Stimulated activated naive B cell treated with anti-CD40 and anti-IgM and Interleukin-4, amounts not matched to agents 10 μg/mL and 1 μg/mL and 100 μg/mL, for 72 hours (primary cell): ENCODE measurements at regions not wholly inside any gene's neighbourhood (a gene's known extent, or its start where the extent isn't known, plus 50 kb on each side); places are given as distances from the start of the nearest gene placed in this dataset.
A peak's percentile ranks its signal among the peaks of the same experiment; 100 is the strongest.
"Not testable (repeated sequence)": the region's sequence is repeated elsewhere in the genome, so short reads cannot be mapped to it uniquely, and the experiment has no call there.

Experiments
- ATAC-seq, 2 donors: fragments of 150-1000 bp; cut with Tn5 transposase; replicated peaks; 2 replicates each; pipeline ENCODE4 v1.10.0; 2021; ENCODE audit warnings: moderate library complexity in 1 of 2
- DNase-seq: peaks from one replicate; pipeline ENCODE4 v3.0.0; 2021
- H3K27ac Mint-ChIP-seq: one replicate; pipeline ENCODE4 v1.8.0; 2022; ENCODE audit warnings: mild to moderate bottlenecking, mixed read lengths
- H3K27me3 Mint-ChIP-seq, 2 donors: one replicate each; pipeline ENCODE4 v1.8.0; 2022; ENCODE audit warnings: mixed read lengths in 2 of 2
- H3K36me3 Mint-ChIP-seq, 2 donors: one replicate each; pipeline ENCODE4 v1.8.0; 2022; ENCODE audit warnings: mixed read lengths in 2 of 2, mild to moderate bottlenecking in 1 of 2
- H3K4me1 Mint-ChIP-seq, 2 donors: one replicate each; pipeline ENCODE4 v1.8.0; 2022; ENCODE audit warnings: mixed read lengths in 2 of 2, mild to moderate bottlenecking in 1 of 2
- H3K4me3 Mint-ChIP-seq, 2 donors: one replicate each; pipeline ENCODE4 v1.8.0; 2022; ENCODE audit warnings: mild to moderate bottlenecking in 2 of 2, mixed read lengths in 2 of 2, moderate library complexity in 1 of 2
- H3K9me3 Mint-ChIP-seq, 2 donors: one replicate each; pipeline ENCODE4 v1.8.0; 2022; ENCODE audit warnings: mixed read lengths in 2 of 2, mild to moderate bottlenecking in 1 of 2

DNA sequence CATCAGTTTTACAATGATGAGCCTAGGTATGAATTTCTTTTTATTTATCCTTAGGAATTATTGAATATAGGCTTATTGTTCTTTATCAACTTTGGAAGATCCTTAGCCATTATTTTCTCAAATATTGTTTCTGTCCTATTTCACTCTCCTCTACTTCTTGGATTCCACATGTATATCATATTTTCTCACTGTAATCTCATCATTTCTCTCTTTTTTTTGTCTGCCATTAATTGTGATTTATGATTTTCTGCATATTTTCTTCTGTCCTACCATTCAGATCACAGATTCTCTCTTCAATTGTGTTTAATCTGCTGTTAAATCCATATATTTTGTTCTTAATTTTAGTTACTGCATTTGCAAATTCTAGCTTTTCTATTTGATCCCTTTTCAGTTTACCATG, 139.8 kb downstream of the ARRDC3 start:
- ATAC-seq (no peak), DNase-seq (no peak)
- H3K27me3 Mint-ChIP-seq, result peaks cover 0 to 4% of the 10 kb centered on the region in 2 donors
- no peak overlapping the region for H3K4me3 Mint-ChIP-seq
- peaks cover 5 to 6% of the 10 kb centered on the region in 2 donors for H3K36me3 Mint-ChIP-seq
- H3K4me1 Mint-ChIP-seq, result no peaks in the 10 kb centered on the region
- no peak overlapping the region for H3K27ac Mint-ChIP-seq
- peaks cover 6 to 8% of the 10 kb centered on the region in 2 donors for H3K9me3 Mint-ChIP-seq

GRCh38 chr5:91241460-91241859, 141.7 kb downstream of the ARRDC3 start:
- not testable (repeated sequence) for H3K36me3 Mint-ChIP-seq, H3K4me3 Mint-ChIP-seq, DNase-seq

DNA sequence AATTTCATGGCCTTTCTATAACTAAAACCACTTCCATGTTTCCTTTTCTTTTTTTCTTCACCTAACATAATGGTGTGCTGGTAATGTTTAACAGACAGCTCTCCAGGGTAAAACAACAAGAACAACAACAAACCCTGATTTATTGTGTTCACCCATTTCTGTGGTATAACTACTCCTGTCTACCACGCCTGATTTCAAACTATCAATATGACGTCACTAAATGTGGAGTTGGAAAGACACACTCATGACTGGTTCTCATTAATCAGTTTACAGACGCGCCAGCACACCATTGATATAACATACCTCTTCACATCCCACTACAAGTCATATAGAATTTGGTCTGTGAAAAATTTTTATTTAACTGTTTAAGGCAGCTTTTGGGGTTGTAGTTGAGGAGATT, 142.9 kb downstream of the ARRDC3 start:
- no peak overlapping the region for H3K27ac Mint-ChIP-seq

More at GRCh38 chr5:91241460-91241859, 141.7 kb downstream of the ARRDC3 start:
- H3K4me1 Mint-ChIP-seq, H3K9me3 Mint-ChIP-seq, H3K27me3 Mint-ChIP-seq, H3K27ac Mint-ChIP-seq, ATAC-seq: not testable (repeated sequence)

DNA sequence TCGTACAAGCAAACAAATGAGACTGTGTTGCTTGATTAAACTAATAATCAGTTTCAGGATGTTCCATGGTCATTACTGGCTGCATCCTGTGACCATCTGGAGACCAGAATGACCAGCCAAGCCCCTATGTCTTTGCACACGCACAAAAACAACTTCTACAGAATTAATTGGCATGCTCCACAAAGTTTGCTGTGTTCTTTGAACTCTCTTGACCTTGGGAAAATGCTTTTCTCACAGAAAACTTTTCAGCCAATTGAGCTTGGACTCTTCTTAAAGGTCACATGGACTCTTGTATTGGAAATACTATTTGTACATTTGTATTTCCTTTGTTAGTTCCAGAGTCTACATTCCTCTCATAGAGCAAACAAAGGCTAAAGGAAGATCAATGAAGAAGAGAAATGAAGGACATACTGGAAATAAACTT, 147.8 kb downstream of the ARRDC3 start:
- H3K27ac Mint-ChIP-seq, result no peak overlapping the region
- H3K9me3 Mint-ChIP-seq, result peaks cover 0 to 5% of the 10 kb centered on the region in 2 donors
- no peak overlapping the region for H3K4me3 Mint-ChIP-seq
- peaks cover 0 to 6% of the 10 kb centered on the region in 2 donors for H3K27me3 Mint-ChIP-seq
- ATAC-seq, result no peak
- DNase-seq, result no peak
- H3K36me3 Mint-ChIP-seq, result peaks cover 0 to 4% of the 10 kb centered on the region in 2 donors
- no peaks in the 10 kb centered on the region for H3K4me1 Mint-ChIP-seq

More for the DNA sequence above, 142.9 kb downstream of the ARRDC3 start:
- H3K4me3 Mint-ChIP-seq, result no peak overlapping the region
- H3K27me3 Mint-ChIP-seq, result no peaks in the 10 kb centered on the region
- H3K36me3 Mint-ChIP-seq, result peaks cover 5 to 6% of the 10 kb centered on the region in 2 donors
- H3K9me3 Mint-ChIP-seq, result peaks cover 6 to 8% of the 10 kb centered on the region in 2 donors
- no peaks in the 10 kb centered on the region for H3K4me1 Mint-ChIP-seq
- ATAC-seq (no peak), DNase-seq (no peak)

GRCh38 chr5:91232523-91232922, 150.6 kb downstream of the ARRDC3 start:
- DNase-seq, result no peak

GRCh38 chr5:91229031-91229727, 153.9 kb downstream of the ARRDC3 start:
- no peaks in the 10 kb centered on the region for H3K4me1 Mint-ChIP-seq
- H3K36me3 Mint-ChIP-seq, result peaks cover 3 to 15% of the 10 kb centered on the region in 2 donors
- peaks cover 0 to 12% of the 10 kb centered on the region in 2 donors for H3K27me3 Mint-ChIP-seq
- no peak overlapping the region for H3K4me3 Mint-ChIP-seq
- H3K27ac Mint-ChIP-seq, result no peak overlapping the region
- ATAC-seq (no peak), DNase-seq (no peak)
- H3K9me3 Mint-ChIP-seq, result peaks cover 10 to 16% of the 10 kb centered on the region in 2 donors

More at GRCh38 chr5:91232523-91232922, 150.6 kb downstream of the ARRDC3 start:
- Mint-ChIP-seq H3K27ac (no peak overlapping the region), H3K27me3 (peaks cover 0 to 12% of the 10 kb centered on the region in 2 donors), H3K9me3 (peaks cover 10 to 16% of the 10 kb centered on the region in 2 donors), H3K36me3 (peaks cover 3 to 15% of the 10 kb centered on the region in 2 donors), H3K4me3 (no peak overlapping the region), H3K4me1 (no peaks in the 10 kb centered on the region)
- no peak for ATAC-seq

- Mint-ChIP-seq H3K27ac (no peak overlapping the region), H3K4me1 (no peaks in the 10 kb centered on the region), H3K27me3 (peaks cover 0 to 12% of the 10 kb centered on the region in 2 donors), H3K4me3 (no peak overlapping the region), H3K9me3 (peaks cover 10 to 16% of the 10 kb centered on the region in 2 donors), H3K36me3 (peaks cover 3 to 15% of the 10 kb centered on the region in 2 donors)
- DNase-seq (no peak), ATAC-seq (no peak)
Measured at GRCh38 chr5:91228188-91228587, 154.9 kb downstream of the ARRDC3 start.

- Mint-ChIP-seq H3K27ac (no peak overlapping the region), H3K9me3 (peaks cover 10 to 16% of the 10 kb centered on the region in 2 donors), H3K4me1 (no peaks in the 10 kb centered on the region), H3K4me3 (no peak overlapping the region), H3K36me3 (peaks cover 3 to 15% of the 10 kb centered on the region in 2 donors), H3K27me3 (peaks cover 0 to 11% of the 10 kb centered on the region in 2 donors)
- DNase-seq, result peak; percentile 6
- peak; percentile 57 to 66 for ATAC-seq
Measured at GRCh38 chr5:91225848-91226686, 157.1 kb downstream of the ARRDC3 start.

GRCh38 chr5:91224969-91225368, 158.1 kb downstream of the ARRDC3 start:
- H3K9me3 Mint-ChIP-seq, result peaks cover 9 to 10% of the 10 kb centered on the region in 2 donors
- no peak for DNase-seq

DNA sequence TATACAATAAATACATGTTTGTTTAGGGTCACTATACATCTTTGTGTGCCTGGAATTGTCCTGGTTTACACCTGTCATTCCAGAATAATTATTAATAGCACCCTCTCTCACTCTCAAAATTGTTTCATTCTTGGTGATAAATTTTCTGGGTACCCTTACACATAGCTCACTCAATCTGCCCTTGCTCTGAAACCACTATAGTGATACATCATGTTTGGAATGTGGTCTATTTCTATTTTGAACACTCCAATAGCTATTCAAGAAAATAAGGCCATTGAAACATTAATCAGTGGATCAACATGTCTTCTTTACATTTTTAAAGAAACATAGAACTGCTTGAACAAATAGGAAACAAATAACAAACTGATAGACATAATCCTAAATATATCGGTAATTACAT, 158.7 kb downstream of the ARRDC3 start:
- no peaks in the 10 kb centered on the region for H3K4me1 Mint-ChIP-seq
- H3K36me3 Mint-ChIP-seq, result peaks cover 1 to 4% of the 10 kb centered on the region in 2 donors
- DNase-seq, result no peak
- H3K9me3 Mint-ChIP-seq, result peaks cover 4 to 5% of the 10 kb centered on the region in 2 donors
- H3K27me3 Mint-ChIP-seq, result peaks cover 0 to 2% of the 10 kb centered on the region in 2 donors
- no peak for ATAC-seq
- no peak overlapping the region for H3K4me3 Mint-ChIP-seq
- no peak overlapping the region for H3K27ac Mint-ChIP-seq

More at GRCh38 chr5:91224969-91225368, 158.1 kb downstream of the ARRDC3 start:
- Mint-ChIP-seq H3K27me3 (peaks cover 0 to 6% of the 10 kb centered on the region in 2 donors), H3K4me3 (no peak overlapping the region), H3K36me3 (peaks cover 3 to 9% of the 10 kb centered on the region in 2 donors), H3K27ac (no peak overlapping the region), H3K4me1 (no peaks in the 10 kb centered on the region)
- ATAC-seq, result peak in 1 of 2 donors; percentile 5

DNA sequence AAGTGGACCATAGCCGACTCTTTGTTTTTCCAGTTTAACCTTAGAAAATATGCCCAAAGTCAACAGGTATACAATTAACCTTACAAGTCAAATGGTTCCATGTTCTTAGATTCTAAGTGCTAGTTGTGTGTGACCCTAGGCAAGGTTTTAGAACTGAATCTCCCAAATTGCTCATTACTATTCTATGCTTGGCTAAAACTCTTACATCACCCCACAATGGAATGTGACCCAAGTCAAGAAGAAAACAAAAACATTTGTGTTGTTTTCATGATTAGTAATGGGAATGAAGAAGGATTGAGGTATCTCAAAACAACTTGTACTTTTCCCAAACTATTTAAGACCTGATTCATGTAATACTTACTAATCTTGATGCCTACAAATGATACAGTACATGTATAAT, 159.2 kb downstream of the ARRDC3 start:
- Mint-ChIP-seq H3K9me3 (peaks cover under 1 to 2% of the 10 kb centered on the region in 2 donors), H3K4me3 (no peak overlapping the region), H3K4me1 (no peaks in the 10 kb centered on the region), H3K36me3 (peaks cover 0 to under 1% of the 10 kb centered on the region in 2 donors), H3K27ac (no peak overlapping the region), H3K27me3 (no peaks in the 10 kb centered on the region)
- DNase-seq (no peak), ATAC-seq (no peak)

GRCh38 chr5:91222482-91222881, 160.6 kb downstream of the ARRDC3 start:
- ATAC-seq, result no peak
- Mint-ChIP-seq H3K27me3 (no peaks in the 10 kb centered on the region), H3K9me3 (no peaks in the 10 kb centered on the region), H3K36me3 (no peaks in the 10 kb centered on the region), H3K27ac (no peak overlapping the region), H3K4me1 (no peaks in the 10 kb centered on the region), H3K4me3 (no peak overlapping the region)
- no peak for DNase-seq

DNA sequence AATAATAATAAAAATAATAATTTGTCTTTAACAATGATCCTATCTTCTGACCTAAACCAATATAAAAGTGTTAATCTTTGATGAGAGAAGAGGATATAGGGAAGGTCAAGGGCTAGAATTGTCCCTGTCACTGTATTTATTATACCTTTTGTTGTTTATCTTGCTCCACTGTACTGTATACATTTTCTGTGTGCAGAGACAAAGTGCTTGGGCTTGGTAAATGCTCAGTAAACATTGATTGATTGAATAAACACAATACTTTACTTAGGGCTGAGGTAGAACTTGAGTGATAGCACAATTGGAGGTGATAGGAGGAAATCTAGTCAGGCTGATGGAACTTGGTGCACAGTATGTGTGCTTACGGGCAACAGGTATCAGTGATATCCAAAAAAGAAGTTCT, 161.2 kb downstream of the ARRDC3 start:
- DNase-seq, result no peak
- Mint-ChIP-seq H3K27ac (no peak overlapping the region), H3K36me3 (no peaks in the 10 kb centered on the region), H3K9me3 (no peaks in the 10 kb centered on the region), H3K27me3 (no peaks in the 10 kb centered on the region), H3K4me1 (no peaks in the 10 kb centered on the region), H3K4me3 (no peak overlapping the region)
- no peak for ATAC-seq

GRCh38 chr5:91219803-91220371, 163.2 kb downstream of the ARRDC3 start:
- Mint-ChIP-seq H3K27me3 (no peaks in the 10 kb centered on the region), H3K9me3 (no peaks in the 10 kb centered on the region), H3K4me1 (no peaks in the 10 kb centered on the region), H3K36me3 (no peaks in the 10 kb centered on the region), H3K27ac (no peak overlapping the region), H3K4me3 (no peak overlapping the region)
- ATAC-seq (peak in 1 of 2 donors; percentile 57), DNase-seq (no peak)
